H1 (cell line): ENCODE measurements at regions not wholly inside any gene's neighbourhood (a gene's known extent, or its start where the extent isn't known, plus 50 kb on each side); places are given as distances from the start of the nearest gene placed in this dataset.

Experiments used
- CTCF ChIA-PET: fragments of 300-600 bp; sonication (Branson Sonifier 250); formaldehyde crosslinking; loops from one replicate; lab custom pipeline; 2021; ENCODE audit not compliant: partially characterized antibody; lab: Charles Lee
- POLR2A ChIA-PET: fragments of 300-600 bp; sonication (Branson Sonifier 250); formaldehyde crosslinking; loops from one replicate; lab custom pipeline; 2021; ENCODE audit warnings: inconsistent platforms; ENCODE audit not compliant: partially characterized antibody; lab: Charles Lee
- DNase-seq, 2 experiments: peaks; one replicate each; pipeline versions ENCODE4 v3.0.0 to v3.0.0-alpha.2; 2010 to 2022; ENCODE audit warnings: low spot score in 2 of 2, low read depth in 1 of 2, mixed read lengths in 1 of 2
- FAIRE-seq: peaks from 2 replicates; lab custom pipeline; 2011; peaks lifted over from hg19 to GRCh38; lab: Jason Lieb, UNC
- H2AFZ ChIP-seq: 2 replicates; pipeline ENCODE4 v1.8.1; 2012; ENCODE audit warnings: low read length, inconsistent platforms
- H2AK5ac ChIP-seq: 2 replicates; pipeline ENCODE4 v1.6.1; 2013; ENCODE audit warnings: low read depth, low read length
- H2BK120ac ChIP-seq: replicated peaks from 2 replicates; pipeline ENCODE3; 2013; ENCODE audit warnings: low read depth, low read length, inconsistent platforms
- H2BK12ac ChIP-seq: 2 replicates; pipeline ENCODE4 v1.6.1; 2013; ENCODE audit warnings: low read depth, low read length
- H2BK15ac ChIP-seq: 2 replicates; pipeline ENCODE4 v1.6.1; 2013; ENCODE audit warnings: low read length
- H2BK20ac ChIP-seq: 2 replicates; pipeline ENCODE4 v1.6.1; 2013; ENCODE audit warnings: low read length
- H2BK5ac ChIP-seq: 2 replicates; pipeline ENCODE4 v1.6.1; 2013; ENCODE audit warnings: low read depth, low read length
- H3K14ac ChIP-seq: 2 replicates; pipeline ENCODE4 v1.6.1; 2013; ENCODE audit warnings: inconsistent platforms; ENCODE audit not compliant: insufficient read length
- H3K18ac ChIP-seq: 2 replicates; pipeline ENCODE4 v1.6.1; 2013; ENCODE audit warnings: low read length; ENCODE audit errors: extremely low read depth
- H3K23ac ChIP-seq: 2 replicates; pipeline ENCODE4 v1.6.1; 2013; ENCODE audit warnings: inconsistent platforms; ENCODE audit not compliant: insufficient read length
- H3K23me2 ChIP-seq: 2 replicates; pipeline ENCODE4 v1.6.1; 2013; ENCODE audit warnings: low read depth, low read length
- H3K27ac ChIP-seq: 2 replicates; pipeline ENCODE4 v1.6.1; 2011; ENCODE audit warnings: low read depth, low read length, inconsistent platforms
- H3K27me3 ChIP-seq, 4 experiments: replicated peaks in 1 of 4; 1 replicate in 1 of 4; 2 replicates in 3 of 4; pipeline versions ENCODE4 v1.6.1 to v1.8.1; 2011 to 2013; ENCODE audit warnings: low read length in 3 of 4, mild to moderate bottlenecking in 3 of 4, inconsistent platforms in 2 of 4, mixed read lengths in 2 of 4, moderate library complexity in 1 of 4; ENCODE audit not compliant: control insufficient read depth in 3 of 4, insufficient read depth in 3 of 4; ENCODE audit errors: extremely low read depth in 1 of 4
- H3K36me3 ChIP-seq, 4 experiments: 2 replicates each; pipeline versions ENCODE4 v1.6.1 to v1.8.1; 2011 to 2013; ENCODE audit warnings: mild to moderate bottlenecking in 4 of 4, low read length in 3 of 4, moderate library complexity in 2 of 4, control low read depth in 1 of 4, inconsistent platforms in 1 of 4; ENCODE audit not compliant: insufficient read depth in 4 of 4, control insufficient read depth in 2 of 4
- H3K4ac ChIP-seq: replicated peaks from 2 replicates; pipeline ENCODE3; 2013; ENCODE audit warnings: low read length, low read depth, mixed read lengths, inconsistent platforms; ENCODE audit not compliant: insufficient read length
- H3K4me1 ChIP-seq, 4 experiments: replicated peaks in 1 of 4; 1 replicate in 1 of 4; 2 replicates in 3 of 4; pipeline versions ENCODE4 v1.6.1 to v1.8.1; 2011 to 2013; ENCODE audit warnings: low read length in 3 of 4, inconsistent platforms in 2 of 4, mixed read lengths in 1 of 4; ENCODE audit not compliant: insufficient read depth in 4 of 4, control insufficient read depth in 3 of 4
- H3K4me2 ChIP-seq, 2 experiments: 2 replicates each; pipeline versions ENCODE4 v1.6.1 to v1.8.1; 2011 to 2013; ENCODE audit warnings: low read depth in 2 of 2, low read length in 2 of 2, control low read depth in 1 of 2, inconsistent platforms in 1 of 2, mild to moderate bottlenecking in 1 of 2; ENCODE audit not compliant: insufficient read depth in 1 of 2
- H3K4me3 ChIP-seq, 4 experiments: fragments of 200-600, 300-600 bp in 1 of 4; sonication (generic), shearing (Covaris generic), sonication (Bioruptor Twin) in 1 of 4; 2 replicates each; pipeline versions ENCODE4 v1.5.1 to v1.8.1; 2011 to 2016; ENCODE audit warnings: low read length in 4 of 4, low read depth in 3 of 4, control low read depth in 2 of 4, inconsistent platforms in 2 of 4, mild to moderate bottlenecking in 2 of 4, mixed read lengths in 1 of 4, moderate library complexity in 1 of 4; ENCODE audit not compliant: insufficient read depth in 2 of 4; ENCODE audit errors: extremely low read depth in 1 of 4
- H3K56ac ChIP-seq: replicated peaks from 2 replicates; pipeline ENCODE3; 2013; ENCODE audit warnings: low read depth, mild to moderate bottlenecking, mixed read lengths, low read length, inconsistent platforms; ENCODE audit not compliant: insufficient read length
- H3K79me1 ChIP-seq: 2 replicates; pipeline ENCODE4 v1.6.1; 2013; ENCODE audit warnings: low read depth, low read length, control low read depth
- H3K79me2 ChIP-seq, 2 experiments: 2 replicates each; pipeline versions ENCODE4 v1.6.1 to v1.8.1; 2012 to 2013; ENCODE audit warnings: low read length in 2 of 2, mild to moderate bottlenecking in 2 of 2, inconsistent platforms in 1 of 2; ENCODE audit not compliant: insufficient read depth in 2 of 2, control insufficient read depth in 1 of 2
- H3K9ac ChIP-seq, 4 experiments: replicated peaks in 1 of 4; 1 replicate in 1 of 4; 2 replicates in 3 of 4; pipeline versions ENCODE4 v1.6.1 to v1.8.1; 2011 to 2013; ENCODE audit warnings: low read depth in 3 of 4, low read length in 3 of 4, control low read depth in 2 of 4, mild to moderate bottlenecking in 2 of 4, moderate library complexity in 2 of 4, inconsistent platforms in 1 of 4; ENCODE audit errors: extremely low read depth in 1 of 4
- H3K9me3 ChIP-seq, 2 experiments: 2 replicates each; pipeline versions ENCODE4 v1.6.1 to v1.8.1; 2012 to 2013; ENCODE audit warnings: mild to moderate bottlenecking in 2 of 2, moderate library complexity in 2 of 2, control low read depth in 1 of 2, inconsistent platforms in 1 of 2, low read depth in 1 of 2, low read length in 1 of 2, mixed read lengths in 1 of 2; ENCODE audit not compliant: insufficient read depth in 2 of 2
- H4K20me1 ChIP-seq, 2 experiments: replicated peaks in 1 of 2; 2 replicates each; pipeline versions ENCODE3 to v1.8.1; 2011 to 2013; ENCODE audit warnings: inconsistent platforms in 2 of 2, low read length in 2 of 2, mild to moderate bottlenecking in 1 of 2; ENCODE audit not compliant: insufficient read depth in 2 of 2, control insufficient read depth in 1 of 2
- H4K5ac ChIP-seq: 2 replicates; pipeline ENCODE4 v1.6.1; 2013; ENCODE audit warnings: low read length, low read depth, mixed read lengths, inconsistent platforms; ENCODE audit not compliant: insufficient read length
- H4K8ac ChIP-seq: 2 replicates; pipeline ENCODE4 v1.8.0; 2013; ENCODE audit warnings: mild to moderate bottlenecking, moderate library complexity, low read length, inconsistent platforms; ENCODE audit not compliant: insufficient read depth; ENCODE audit errors: extremely low read depth
- H4K91ac ChIP-seq: replicated peaks from 2 replicates; pipeline ENCODE3; 2013; ENCODE audit warnings: low read length, mixed read lengths, inconsistent platforms; ENCODE audit not compliant: insufficient read length
- BACH1 ChIP-seq: IDR thresholded peaks from 2 replicates; pipeline ENCODE4 v1.6.1; 2012; ENCODE audit warnings: low read length, improper control_type of control experiment
- CBX8 ChIP-seq: fragments of 300-800, 300-1000 bp; sonication (generic); IDR thresholded peaks from 2 replicates; pipeline ENCODE4 v1.7.1; 2016; ENCODE audit warnings: low read depth, low read length, borderline replicate concordance
- CHD1 ChIP-seq: IDR thresholded peaks from 2 replicates; pipeline ENCODE4 v1.6.1; 2012; ENCODE audit warnings: low read depth, low read length, improper control_type of control experiment
- CHD2 ChIP-seq: IDR thresholded peaks from 2 replicates; pipeline ENCODE4 v1.6.1; 2012; ENCODE audit warnings: low read length, improper control_type of control experiment
- CTCF ChIP-seq, 3 experiments: IDR thresholded peaks; 1 replicate in 2 of 3; 2 replicates in 1 of 3; pipeline versions ENCODE4 v1.5.1 to v1.6.1; 2011; ENCODE audit warnings: low read length in 3 of 3, mild to moderate bottlenecking in 3 of 3, inconsistent platforms in 2 of 3, low read depth in 1 of 3, moderate library complexity in 1 of 3; ENCODE audit not compliant: insufficient read depth in 1 of 3; ENCODE audit errors: control extremely low read depth in 1 of 3
- NANOG ChIP-seq: IDR thresholded peaks from 2 replicates; pipeline ENCODE4 v1.6.1; 2011; ENCODE audit warnings: low read length, low read depth, mild to moderate bottlenecking, inconsistent platforms; ENCODE audit not compliant: insufficient read depth, poor library complexity, severe bottlenecking
- SP1 ChIP-seq: IDR thresholded peaks from 2 replicates; pipeline ENCODE4 v1.6.1; 2011; ENCODE audit warnings: low read depth, low read length
- WGBS, 2 experiments: shearing (Covaris generic) in 1 of 2; methylation state at CpG; one replicate each; pipeline versions ENCODE4 v1.1.6 to v1.1.7; 2013 to 2015; ENCODE audit warnings: low lambda C conversion rate in 2 of 2, mixed read lengths in 2 of 2, inconsistent platforms in 1 of 2, low coverage in 1 of 2, missing lambda C conversion rate in 1 of 2; ENCODE audit not compliant: insufficient replicate concordance in 2 of 2, insufficient coverage in 1 of 2, insufficient read length in 1 of 2; ENCODE audit errors: extremely low coverage in 1 of 2, missing lambda C conversion rate in 1 of 2; 5-methylcytosine and 5-hydroxymethylcytosine counted together
- TF ChIP-seq, protein P1 (sequence below): IDR thresholded peaks from 2 replicates; pipeline ENCODE4 v1.6.1; 2012; ENCODE audit warnings: inconsistent platforms
- TF ChIP-seq, protein P2 (sequence below): IDR thresholded peaks from 2 replicates; pipeline ENCODE4 v1.6.1; 2012; ENCODE audit warnings: low read length, inconsistent platforms

DNA sequence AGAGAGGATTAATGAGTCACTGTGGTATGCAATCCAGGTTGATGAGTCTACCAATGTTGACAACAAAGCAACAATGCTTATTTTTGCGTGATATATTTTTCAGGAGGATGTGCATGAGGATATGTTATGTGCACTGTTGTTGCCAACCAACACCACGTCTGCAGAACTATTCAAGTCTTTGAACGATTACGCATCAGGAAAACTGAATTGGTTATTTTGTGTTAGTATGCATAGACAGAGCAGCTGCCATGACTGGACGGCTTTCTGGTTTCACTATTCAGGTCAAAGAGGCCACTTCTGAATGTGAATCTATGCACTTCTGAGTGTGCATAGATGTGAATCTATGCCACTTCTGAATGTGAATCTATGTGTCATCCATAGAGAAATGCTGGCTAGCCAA, 134.0 kb upstream of the GRIK2 start:
- TF ChIP-seq CTCF (IDR thresholded peaks at IDR 0.05; ENCODE audit: control extremely low read depth in 1 of 3, insufficient read depth in 1 of 3, low read depth in 1 of 3, low read length in 3 of 3): no peak
- TF ChIP-seq CHD1: no peak
- TF ChIP-seq, protein P1, sequence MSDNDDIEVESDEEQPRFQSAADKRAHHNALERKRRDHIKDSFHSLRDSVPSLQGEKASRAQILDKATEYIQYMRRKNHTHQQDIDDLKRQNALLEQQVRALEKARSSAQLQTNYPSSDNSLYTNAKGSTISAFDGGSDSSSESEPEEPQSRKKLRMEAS: no peak
- TF ChIP-seq SP1: no peak
- TF ChIP-seq, protein P2, sequence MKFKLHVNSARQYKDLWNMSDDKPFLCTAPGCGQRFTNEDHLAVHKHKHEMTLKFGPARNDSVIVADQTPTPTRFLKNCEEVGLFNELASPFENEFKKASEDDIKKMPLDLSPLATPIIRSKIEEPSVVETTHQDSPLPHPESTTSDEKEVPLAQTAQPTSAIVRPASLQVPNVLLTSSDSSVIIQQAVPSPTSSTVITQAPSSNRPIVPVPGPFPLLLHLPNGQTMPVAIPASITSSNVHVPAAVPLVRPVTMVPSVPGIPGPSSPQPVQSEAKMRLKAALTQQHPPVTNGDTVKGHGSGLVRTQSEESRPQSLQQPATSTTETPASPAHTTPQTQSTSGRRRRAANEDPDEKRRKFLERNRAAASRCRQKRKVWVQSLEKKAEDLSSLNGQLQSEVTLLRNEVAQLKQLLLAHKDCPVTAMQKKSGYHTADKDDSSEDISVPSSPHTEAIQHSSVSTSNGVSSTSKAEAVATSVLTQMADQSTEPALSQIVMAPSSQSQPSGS: no peak
- TF ChIP-seq CHD2: no peak
- TF ChIP-seq CBX8: no peak
- no peak for TF ChIP-seq NANOG
- TF ChIP-seq BACH1: no peak
- TF ChIP-seq, all 59 proteins: peak for 0
- Histone ChIP-seq H3K23me2 (no peaks in the 10 kb centered on the region), H3K23ac (no peak overlapping the region), H3K27me3 (no peaks in the 10 kb centered on the region), H2BK120ac (no peak overlapping the region), H3K79me1 (no peaks in the 10 kb centered on the region), H2AFZ (no peak overlapping the region), H3K36me3 (0 out of 8 replicates have a peak, but pooled peaks cover 0 to 2% (median 0%) of the 10 kb centered on the region in 4 experiments), H2BK12ac (no peak overlapping the region), H3K56ac (no peak overlapping the region), H3K4ac (no peak overlapping the region), H2BK20ac (no peak overlapping the region), H3K4me2 (no peak overlapping the region), H4K8ac (no peak overlapping the region), H3K14ac (no peak overlapping the region), H3K79me2 (no peaks in the 10 kb centered on the region), H3K18ac (no peak overlapping the region), H4K5ac (no peak overlapping the region), H3K9ac (no peak overlapping the region), H3K4me1 (no peaks in the 10 kb centered on the region), H2AK5ac (no peak overlapping the region), H2BK5ac (no peak overlapping the region), H3K9me3 (peaks cover 4 to 5% of the 10 kb centered on the region in 2 experiments; a peak in 2 of 4 replicates), H4K20me1 (no peaks in the 10 kb centered on the region), H2BK15ac (no peak overlapping the region), H4K91ac (no peak overlapping the region), H3K4me3 (no peak overlapping the region), H3K27ac (no peak overlapping the region)
- FAIRE-seq: no peak
- POLR2A ChIA-PET: no interaction called here
- no peak for DNase-seq
- CTCF ChIA-PET: no interaction called here
- 90% methylated on average over 5 of the region's 5 CpGs; no CpG with 5 or more reads in 1 of the 2 experiments for WGBS, 2 experiments
